ENCODE measurements at regions not wholly inside any gene's neighbourhood (a gene's known extent, or its start where the extent isn't known, plus 50 kb on each side); places are given as distances from the start of the nearest gene placed in this dataset.

- H3K27me3 ChIP-seq (ENCODE audit: control insufficient read depth in 2 of 2, insufficient read depth in 2 of 2, low read length in 2 of 2) = no peaks in the 10 kb centered on the region
These were observed 254.9 kb downstream of the TEX36 start for GRCh38 chr10:125428054-125428453.

GRCh38 chr10:125424191-125424847 is 258.6 kb downstream of the TEX36 start:
- H3K27ac Mint-ChIP-seq = no peak overlapping the region
- Histone ChIP-seq H3K4me3 (ENCODE audit: low read length) (no peak overlapping the region), H3K27me3 (ENCODE audit: control insufficient read depth in 2 of 2, insufficient read depth in 2 of 2, low read length in 2 of 2) (no peaks in the 10 kb centered on the region), H3K4me1 (ENCODE audit: control insufficient read depth in 2 of 2, insufficient read depth in 2 of 2, low read length in 2 of 2) (no peaks in the 10 kb centered on the region), H3K36me3 (ENCODE audit: control insufficient read depth in 2 of 3, insufficient read depth in 3 of 3, low read length in 3 of 3) (no peaks in the 10 kb centered on the region), H3K27ac (ENCODE audit: low read depth, low read length) (no peak overlapping the region), H3K9me3 (ENCODE audit: control insufficient read depth in 2 of 3, low read length in 3 of 3) (no peaks in the 10 kb centered on the region)
- peaks cover 0 to 9% (median 3%) of the 10 kb centered on the region in 11 donors for H3K9me3 Mint-ChIP-seq
- ChIA-PET CTCF (no interaction called here), POLR2A (no interaction called here)
- intact Hi-C loops (cut with micrococcal nuclease) = no loop called here
- peaks cover 0 to 12% (median 0%) of the 10 kb centered on the region in 5 donors for H3K27me3 Mint-ChIP-seq
- H3K4me1 Mint-ChIP-seq = peaks cover 0 to 1% (median 0%) of the 10 kb centered on the region in 7 donors
- H3K4me3 Mint-ChIP-seq = no peak overlapping the region
- DNase-seq (no peak), ATAC-seq (no peak)
- H3K36me3 Mint-ChIP-seq = no peaks in the 10 kb centered on the region

More at GRCh38 chr10:125428054-125428453, 254.9 kb downstream of the TEX36 start:
- ChIA-PET CTCF (no interaction called here), POLR2A (no interaction called here)
- Mint-ChIP-seq H3K27me3 (peaks cover 0 to 7% (median 5%) of the 10 kb centered on the region in 5 donors), H3K4me3 (no peak overlapping the region), H3K27ac (no peak overlapping the region), H3K4me1 (no peaks in the 10 kb centered on the region), H3K9me3 (peaks cover 0 to 9% (median 0%) of the 10 kb centered on the region in 11 donors), H3K36me3 (no peaks in the 10 kb centered on the region)
- ATAC-seq (no peak), DNase-seq (no peak)
- H3K27ac ChIP-seq (ENCODE audit: low read depth, low read length) = no peak overlapping the region
- no peaks in the 10 kb centered on the region for H3K36me3 ChIP-seq (ENCODE audit: control insufficient read depth in 2 of 3, insufficient read depth in 3 of 3, low read length in 3 of 3)
- H3K9me3 ChIP-seq (ENCODE audit: control insufficient read depth in 2 of 3, low read length in 3 of 3) = no peaks in the 10 kb centered on the region
- intact Hi-C loops (cut with micrococcal nuclease) = no loop called here
- H3K4me1 ChIP-seq (ENCODE audit: control insufficient read depth in 2 of 2, insufficient read depth in 2 of 2, low read length in 2 of 2) = no peaks in the 10 kb centered on the region
- H3K4me3 ChIP-seq (ENCODE audit: low read length) = no peak overlapping the region

GRCh38 chr10:125423569-125423968 is 259.4 kb downstream of the TEX36 start:
- intact Hi-C loops (cut with micrococcal nuclease) = no loop called here
- POLR2A ChIA-PET = no interaction called here
- no peaks in the 10 kb centered on the region for H3K36me3 ChIP-seq (ENCODE audit: control insufficient read depth in 2 of 3, insufficient read depth in 3 of 3, low read length in 3 of 3)
- CTCF ChIA-PET = no interaction called here
- Mint-ChIP-seq H3K4me1 (peaks cover 0 to 1% (median 0%) of the 10 kb centered on the region in 7 donors), H3K27me3 (peaks cover 0 to 12% (median 0%) of the 10 kb centered on the region in 5 donors), H3K9me3 (peaks cover 0 to 14% (median 3%) of the 10 kb centered on the region in 11 donors), H3K27ac (no peak overlapping the region), H3K36me3 (no peaks in the 10 kb centered on the region), H3K4me3 (no peak overlapping the region)
- H3K27ac ChIP-seq (ENCODE audit: low read depth, low read length) = no peak overlapping the region
- H3K9me3 ChIP-seq (ENCODE audit: control insufficient read depth in 2 of 3, low read length in 3 of 3) = no peaks in the 10 kb centered on the region
- H3K27me3 ChIP-seq (ENCODE audit: control insufficient read depth in 2 of 2, insufficient read depth in 2 of 2, low read length in 2 of 2) = no peaks in the 10 kb centered on the region
- DNase-seq (no peak), ATAC-seq (no peak)
- H3K4me3 ChIP-seq (ENCODE audit: low read length) = no peak overlapping the region
- H3K4me1 ChIP-seq (ENCODE audit: control insufficient read depth in 2 of 2, insufficient read depth in 2 of 2, low read length in 2 of 2) = no peaks in the 10 kb centered on the region

- Histone ChIP-seq H3K27me3 (ENCODE audit: control insufficient read depth in 2 of 2, insufficient read depth in 2 of 2, low read length in 2 of 2) (no peaks in the 10 kb centered on the region), H3K36me3 (ENCODE audit: control insufficient read depth in 2 of 3, insufficient read depth in 3 of 3, low read length in 3 of 3) (no peaks in the 10 kb centered on the region), H3K9me3 (ENCODE audit: control insufficient read depth in 2 of 3, low read length in 3 of 3) (no peaks in the 10 kb centered on the region), H3K4me3 (ENCODE audit: low read length) (no peak overlapping the region), H3K27ac (ENCODE audit: low read depth, low read length) (no peak overlapping the region), H3K4me1 (ENCODE audit: control insufficient read depth in 2 of 2, insufficient read depth in 2 of 2, low read length in 2 of 2) (no peaks in the 10 kb centered on the region)
- ChIA-PET POLR2A (no interaction called here), CTCF (no interaction called here)
- Mint-ChIP-seq H3K27me3 (peaks cover 0 to 7% (median 0%) of the 10 kb centered on the region in 5 donors), H3K9me3 (peaks cover 0 to 20% (median 5%) of the 10 kb centered on the region in 11 donors), H3K4me3 (no peak overlapping the region), H3K27ac (no peak overlapping the region), H3K4me1 (peaks cover 0 to 1% (median 0%) of the 10 kb centered on the region in 7 donors), H3K36me3 (no peaks in the 10 kb centered on the region)
- intact Hi-C loops (cut with micrococcal nuclease) = no loop called here
- no peak for DNase-seq
- no peak for ATAC-seq
These were observed 259.5 kb upstream of the CTBP2 start for GRCh38 chr10:125419831-125420230.

DNA sequence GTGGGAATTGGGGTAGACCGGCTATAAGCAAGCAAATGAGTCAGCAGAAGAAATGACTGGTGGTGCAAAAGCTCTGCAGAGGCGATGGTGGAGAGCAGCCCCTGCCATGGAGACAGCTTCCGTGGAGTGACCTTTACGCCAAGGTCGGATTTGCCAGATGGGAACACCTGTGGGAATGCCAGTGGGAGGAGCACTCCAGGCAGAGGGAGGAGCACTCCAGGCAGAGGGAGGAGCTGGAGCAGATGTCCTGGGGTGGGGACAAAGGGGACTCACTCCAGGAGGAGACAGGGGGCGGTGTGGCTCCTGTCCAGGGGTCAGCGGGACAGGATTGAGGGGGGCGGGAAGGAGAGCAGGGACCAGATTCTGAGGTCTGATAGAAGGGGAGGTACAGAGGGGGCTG is 258.8 kb upstream of the CTBP2 start:
- Mint-ChIP-seq H3K4me3 (no peak overlapping the region), H3K36me3 (no peaks in the 10 kb centered on the region), H3K27me3 (peaks cover 0 to 7% (median 4%) of the 10 kb centered on the region in 5 donors), H3K27ac (no peak overlapping the region), H3K4me1 (peaks cover 0 to 1% (median 0%) of the 10 kb centered on the region in 7 donors), H3K9me3 (peaks cover 0 to 20% (median 5%) of the 10 kb centered on the region in 11 donors)
- CTCF ChIA-PET = no interaction called here
- no peaks in the 10 kb centered on the region for H3K27me3 ChIP-seq (ENCODE audit: control insufficient read depth in 2 of 2, insufficient read depth in 2 of 2, low read length in 2 of 2)
- no peak overlapping the region for H3K4me3 ChIP-seq (ENCODE audit: low read length)
- intact Hi-C loops (cut with micrococcal nuclease) = no loop called here
- DNase-seq (no peak), ATAC-seq (no peak)
- H3K4me1 ChIP-seq (ENCODE audit: control insufficient read depth in 2 of 2, insufficient read depth in 2 of 2, low read length in 2 of 2) = no peaks in the 10 kb centered on the region
- no peaks in the 10 kb centered on the region for H3K9me3 ChIP-seq (ENCODE audit: control insufficient read depth in 2 of 3, low read length in 3 of 3)
- no peak overlapping the region for H3K27ac ChIP-seq (ENCODE audit: low read depth, low read length)
- POLR2A ChIA-PET = no interaction called here
- H3K36me3 ChIP-seq (ENCODE audit: control insufficient read depth in 2 of 3, insufficient read depth in 3 of 3, low read length in 3 of 3) = no peaks in the 10 kb centered on the region

GRCh38 chr10:125417605-125418004 is 257.2 kb upstream of the CTBP2 start:
- ChIA-PET POLR2A (no interaction called here), CTCF (no interaction called here)
- Histone ChIP-seq H3K4me3 (ENCODE audit: low read length) (no peak overlapping the region), H3K9me3 (ENCODE audit: control insufficient read depth in 2 of 3, low read length in 3 of 3) (no peaks in the 10 kb centered on the region), H3K4me1 (ENCODE audit: control insufficient read depth in 2 of 2, insufficient read depth in 2 of 2, low read length in 2 of 2) (no peaks in the 10 kb centered on the region), H3K27me3 (ENCODE audit: control insufficient read depth in 2 of 2, insufficient read depth in 2 of 2, low read length in 2 of 2) (no peaks in the 10 kb centered on the region), H3K27ac (ENCODE audit: low read depth, low read length) (no peak overlapping the region), H3K36me3 (ENCODE audit: control insufficient read depth in 2 of 3, insufficient read depth in 3 of 3, low read length in 3 of 3) (no peaks in the 10 kb centered on the region)
- no peak for DNase-seq
- Mint-ChIP-seq H3K36me3 (no peaks in the 10 kb centered on the region), H3K9me3 (peaks cover 0 to 20% (median 5%) of the 10 kb centered on the region in 11 donors), H3K27ac (no peak overlapping the region), H3K4me3 (no peak overlapping the region), H3K27me3 (peaks cover 0 to 7% (median 4%) of the 10 kb centered on the region in 5 donors), H3K4me1 (peaks cover 0 to 1% (median 0%) of the 10 kb centered on the region in 7 donors)
- intact Hi-C loops (cut with micrococcal nuclease) = no loop called here
- ATAC-seq = no peak

GRCh38 chr10:125415964-125416363 is 255.6 kb upstream of the CTBP2 start:
- intact Hi-C loops (cut with micrococcal nuclease) = no loop called here
- Mint-ChIP-seq H3K9me3 (peaks cover 0 to 20% (median 6%) of the 10 kb centered on the region in 11 donors), H3K36me3 (no peaks in the 10 kb centered on the region), H3K27ac (no peak overlapping the region), H3K27me3 (peaks cover 0 to 9% (median 4%) of the 10 kb centered on the region in 5 donors), H3K4me3 (no peak overlapping the region), H3K4me1 (peaks cover 0 to 1% (median 0%) of the 10 kb centered on the region in 7 donors)
- no peak overlapping the region for H3K4me3 ChIP-seq (ENCODE audit: low read length)
- no peak overlapping the region for H3K27ac ChIP-seq (ENCODE audit: low read depth, low read length)
- CTCF ChIA-PET = no interaction called here
- ATAC-seq (no peak), DNase-seq (no peak)
- H3K4me1 ChIP-seq (ENCODE audit: control insufficient read depth in 2 of 2, insufficient read depth in 2 of 2, low read length in 2 of 2) = no peaks in the 10 kb centered on the region
- POLR2A ChIA-PET = no interaction called here
- no peaks in the 10 kb centered on the region for H3K9me3 ChIP-seq (ENCODE audit: control insufficient read depth in 2 of 3, low read length in 3 of 3)
- no peaks in the 10 kb centered on the region for H3K36me3 ChIP-seq (ENCODE audit: control insufficient read depth in 2 of 3, insufficient read depth in 3 of 3, low read length in 3 of 3)
- H3K27me3 ChIP-seq (ENCODE audit: control insufficient read depth in 2 of 2, insufficient read depth in 2 of 2, low read length in 2 of 2) = no peaks in the 10 kb centered on the region
